ENCODE measurements at regions not wholly inside any gene's neighbourhood (a gene's known extent, or its start where the extent isn't known, plus 50 kb on each side); places are given as distances from the start of the nearest gene placed in this dataset.

GRCh38 chr19:32038021-32038920 is 307.1 kb upstream of the ZNF507 start:
- DNase-seq (ENCODE audit: low read depth) = no peak
- TF ChIP-seq, protein P1, sequence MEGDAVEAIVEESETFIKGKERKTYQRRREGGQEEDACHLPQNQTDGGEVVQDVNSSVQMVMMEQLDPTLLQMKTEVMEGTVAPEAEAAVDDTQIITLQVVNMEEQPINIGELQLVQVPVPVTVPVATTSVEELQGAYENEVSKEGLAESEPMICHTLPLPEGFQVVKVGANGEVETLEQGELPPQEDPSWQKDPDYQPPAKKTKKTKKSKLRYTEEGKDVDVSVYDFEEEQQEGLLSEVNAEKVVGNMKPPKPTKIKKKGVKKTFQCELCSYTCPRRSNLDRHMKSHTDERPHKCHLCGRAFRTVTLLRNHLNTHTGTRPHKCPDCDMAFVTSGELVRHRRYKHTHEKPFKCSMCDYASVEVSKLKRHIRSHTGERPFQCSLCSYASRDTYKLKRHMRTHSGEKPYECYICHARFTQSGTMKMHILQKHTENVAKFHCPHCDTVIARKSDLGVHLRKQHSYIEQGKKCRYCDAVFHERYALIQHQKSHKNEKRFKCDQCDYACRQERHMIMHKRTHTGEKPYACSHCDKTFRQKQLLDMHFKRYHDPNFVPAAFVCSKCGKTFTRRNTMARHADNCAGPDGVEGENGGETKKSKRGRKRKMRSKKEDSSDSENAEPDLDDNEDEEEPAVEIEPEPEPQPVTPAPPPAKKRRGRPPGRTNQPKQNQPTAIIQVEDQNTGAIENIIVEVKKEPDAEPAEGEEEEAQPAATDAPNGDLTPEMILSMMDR (IDR thresholded peaks at IDR 0.05; ENCODE audit: insufficient read depth, low read depth, low read length, missing control alignments) = no peak
- H3K4me3 ChIP-seq (ENCODE audit: low read length) = no peak overlapping the region

DNA sequence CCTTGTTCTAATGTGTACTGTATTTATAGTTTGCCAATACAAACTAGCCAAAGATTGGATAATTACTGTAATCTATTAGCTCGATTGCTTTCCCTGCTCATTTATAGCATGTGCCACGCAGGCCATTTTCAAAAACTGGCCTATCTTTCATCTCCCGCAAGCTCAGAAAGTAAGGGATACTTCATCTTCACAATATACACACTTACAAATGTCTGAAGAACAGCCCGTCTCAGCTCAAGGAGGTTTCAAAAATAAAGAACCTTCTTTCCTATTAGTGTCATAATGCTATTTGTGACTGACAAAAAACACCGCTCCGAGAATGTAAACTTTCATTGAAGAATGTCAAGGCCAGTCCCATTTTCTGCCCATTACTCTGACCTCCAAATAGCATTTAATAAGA is 306.4 kb upstream of the ZNF507 start:
- H3K4me3 ChIP-seq (ENCODE audit: low read length) = no peak overlapping the region
- no peak for DNase-seq (ENCODE audit: low read depth)
- TF ChIP-seq, protein P1 (IDR thresholded peaks at IDR 0.05; ENCODE audit: insufficient read depth, low read depth, low read length, missing control alignments) = no peak

DNA sequence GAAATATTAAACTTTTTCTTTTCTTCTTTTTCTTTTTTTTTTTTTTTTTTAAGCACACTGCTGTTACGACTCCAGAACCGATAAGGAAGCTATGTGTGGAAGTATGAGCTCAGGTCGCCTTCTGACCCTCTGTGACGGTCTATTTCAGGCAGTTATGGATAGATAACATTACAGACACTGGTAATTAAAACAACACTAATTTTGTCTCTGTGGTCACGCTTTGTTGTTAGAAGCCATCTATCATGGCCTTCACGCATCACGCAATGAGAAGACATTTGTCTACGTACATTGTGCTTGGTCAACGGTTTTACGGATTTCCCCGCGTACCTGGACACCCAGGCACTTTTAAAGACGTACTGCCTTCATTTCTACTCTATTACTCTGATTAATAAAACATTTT is 306.0 kb upstream of the ZNF507 start:
- no peak for DNase-seq (ENCODE audit: low read depth)
- no peak overlapping the region for H3K4me3 ChIP-seq (ENCODE audit: low read length)
- TF ChIP-seq, protein P1 (IDR thresholded peaks at IDR 0.05; ENCODE audit: insufficient read depth, low read depth, low read length, missing control alignments) = no peak

DNA sequence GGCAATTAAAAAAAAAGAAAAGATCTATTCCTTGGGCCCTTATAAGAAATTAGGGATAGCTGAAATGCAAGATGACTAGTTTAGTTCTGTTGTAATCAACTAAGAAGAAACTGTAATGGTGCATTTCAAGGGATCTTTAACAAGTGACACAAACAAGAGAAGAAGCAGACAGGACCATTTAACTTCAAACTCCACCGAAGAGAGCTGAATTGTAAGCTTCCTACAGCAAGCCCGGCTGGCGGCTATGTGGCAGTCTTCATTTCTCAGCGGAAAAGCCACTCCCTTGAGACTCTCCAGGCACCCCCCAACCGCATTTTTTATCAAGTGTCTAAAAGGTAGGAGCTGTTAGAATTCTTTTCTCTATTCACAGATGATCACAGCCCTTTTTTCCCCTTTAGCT is 305.2 kb upstream of the ZNF507 start:
- no peak for DNase-seq (ENCODE audit: low read depth)
- TF ChIP-seq, protein P1 (IDR thresholded peaks at IDR 0.05; ENCODE audit: insufficient read depth, low read depth, low read length, missing control alignments) = no peak

GRCh38 chr19:32041681-32042292 is 303.6 kb upstream of the ZNF507 start:
- H3K4me3 ChIP-seq (ENCODE audit: low read length) = no peak overlapping the region
- TF ChIP-seq, protein P1 (IDR thresholded peaks at IDR 0.05; ENCODE audit: insufficient read depth, low read depth, low read length, missing control alignments) = peak; percentile 35
- peak; percentile 2 for DNase-seq (ENCODE audit: low read depth)

More for the DNA sequence above, 305.2 kb upstream of the ZNF507 start:
- no peak overlapping the region for H3K4me3 ChIP-seq (ENCODE audit: low read length)

- TF ChIP-seq, protein P1 (IDR thresholded peaks at IDR 0.05; ENCODE audit: insufficient read depth, low read depth, low read length, missing control alignments) = no peak
- H3K4me3 ChIP-seq (ENCODE audit: low read length) = no peak overlapping the region
- no peak for DNase-seq (ENCODE audit: low read depth)
Observed at GRCh38 chr19:32047788-32048187, 297.6 kb upstream of the ZNF507 start.

All from epithelial cell of esophagus (primary cell).